Adrenal gland (tissue), 9 donors: ENCODE measurements at regions not wholly inside any gene's neighbourhood (a gene's known extent, or its start where the extent isn't known, plus 50 kb on each side); places are given as distances from the start of the nearest gene placed in this dataset.

Source experiments
- DNase-seq, 7 donors: peaks; one replicate each; pipeline ENCODE4 v3.0.0-alpha.2; 2019 to 2020
- H3K27ac ChIP-seq, 5 donors: fragments of 200-600 bp; sonication (generic) in 4 of 5; 1 replicate in 3 of 5; 2 replicates in 2 of 5; pipeline versions ENCODE4 v1.5.1 to v1.8.0; 2016 to 2020; ENCODE audit warnings: mild to moderate bottlenecking in 1 of 5
- H3K27me3 ChIP-seq: fragments of 200-600 bp; 2 replicates; pipeline ENCODE4 v1.8.0; 2021
- H3K36me3 ChIP-seq, 2 donors: fragments of 200-600 bp; replicated peaks in 1 of 2; 1 replicate in 1 of 2; 2 replicates in 1 of 2; pipeline versions ENCODE4 v1.5.1 to v1.8.0; 2018 to 2022
- H3K4me1 ChIP-seq, 2 donors: fragments of 200-600 bp; replicated peaks in 1 of 2; 1 replicate in 1 of 2; 2 replicates in 1 of 2; pipeline versions ENCODE4 v1.5.1 to v1.8.0; 2018 to 2021
- H3K4me3 ChIP-seq, 4 donors: fragments of 200-600 bp; sonication (generic) in 3 of 4; one replicate each; pipeline ENCODE4 v1.5.1; 2016 to 2018
- H3K9me3 ChIP-seq, 3 donors: fragments of 200-600 bp; sonication (generic) in 1 of 3; replicated peaks in 1 of 3; 1 replicate in 2 of 3; 2 replicates in 1 of 3; pipeline versions ENCODE4 v1.5.1 to v1.8.0; 2016 to 2021
- POLR2A ChIP-seq, 2 donors: fragments of 450-650 bp; IDR thresholded peaks; one replicate each; pipeline ENCODE4 v1.6.1; 2017; ENCODE audit warnings: antibody characterized with exemption in 2 of 2, mild to moderate bottlenecking in 2 of 2, moderate library complexity in 1 of 2
- WGBS, 4 donors: extraction: QIAGEN DNeasy Blood & Tissue Kit in 2 of 4; methylation state at CpG; one replicate each; pipeline versions ENCODE4 v1.1.5 to v1.1.7; 2013 to 2017; 5-methylcytosine and 5-hydroxymethylcytosine counted together
- intact Hi-C, 2 donors: fragments of 100-400 bp; cut with DNase I; formaldehyde crosslinking; loops; one replicate each; pipeline versions ENCODE4 v1.14.1 to v1.15.0; 2022 to 2023
- TF ChIP-seq, protein P1 (sequence below), 6 experiments: fragments of 450-650 bp in 4 of 6; fragments of 200-600 bp in 2 of 6; sonication (generic) in 1 of 6; IDR thresholded peaks; 1 replicate in 5 of 6; 2 replicates in 1 of 6; pipeline versions ENCODE4 v1.5.1 to v1.8.0; 2016 to 2021; ENCODE audit warnings: antibody characterized with exemption in 6 of 6, mild to moderate bottlenecking in 2 of 6, moderate library complexity in 1 of 6
- donor health status: healthy with polysubstance abuse.
- donor health status: Bipolar disorder and iron deficiency.
- donor health status: DM: yes; HTN: yes; CAD: no.
- donor health status: DM: no; HTN: no; CAD: no.
- donor health status: DM: no; HTN: no; CAD: no.

DNA sequence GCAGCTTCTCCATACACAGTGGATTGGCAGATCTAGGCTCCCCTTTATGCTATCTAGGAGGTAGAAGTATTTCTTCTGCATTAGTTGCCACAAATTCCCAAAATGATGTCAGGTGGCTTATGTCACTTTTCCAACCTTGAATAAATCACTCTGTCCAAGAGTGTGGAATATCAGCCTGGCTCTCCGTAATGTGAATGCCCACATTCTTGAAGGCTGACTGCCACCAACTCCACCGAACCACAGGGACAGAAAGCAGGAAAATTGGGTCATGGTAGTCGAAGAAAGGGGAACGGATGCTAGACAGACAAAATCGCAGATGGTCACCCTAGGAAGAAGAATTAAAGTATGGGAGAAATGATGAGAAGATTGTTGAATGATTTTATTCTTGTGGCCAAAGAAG lies 624.9 kb upstream of the CDH2 start:
- Histone ChIP-seq H3K4me3 (no peak overlapping the region), H3K4me1 (no peaks in the 10 kb centered on the region), H3K27ac (no peak overlapping the region), H3K9me3 (no peaks in the 10 kb centered on the region), H3K36me3 (no peaks in the 10 kb centered on the region), H3K27me3 (no peaks in the 10 kb centered on the region)
- WGBS, 4 donors: 80 to 86% (median 80%) methylated on average over 5 of the region's 5 CpGs
- TF ChIP-seq POLR2A (IDR thresholded peaks at IDR 0.05): no peak
- TF ChIP-seq, protein P1, sequence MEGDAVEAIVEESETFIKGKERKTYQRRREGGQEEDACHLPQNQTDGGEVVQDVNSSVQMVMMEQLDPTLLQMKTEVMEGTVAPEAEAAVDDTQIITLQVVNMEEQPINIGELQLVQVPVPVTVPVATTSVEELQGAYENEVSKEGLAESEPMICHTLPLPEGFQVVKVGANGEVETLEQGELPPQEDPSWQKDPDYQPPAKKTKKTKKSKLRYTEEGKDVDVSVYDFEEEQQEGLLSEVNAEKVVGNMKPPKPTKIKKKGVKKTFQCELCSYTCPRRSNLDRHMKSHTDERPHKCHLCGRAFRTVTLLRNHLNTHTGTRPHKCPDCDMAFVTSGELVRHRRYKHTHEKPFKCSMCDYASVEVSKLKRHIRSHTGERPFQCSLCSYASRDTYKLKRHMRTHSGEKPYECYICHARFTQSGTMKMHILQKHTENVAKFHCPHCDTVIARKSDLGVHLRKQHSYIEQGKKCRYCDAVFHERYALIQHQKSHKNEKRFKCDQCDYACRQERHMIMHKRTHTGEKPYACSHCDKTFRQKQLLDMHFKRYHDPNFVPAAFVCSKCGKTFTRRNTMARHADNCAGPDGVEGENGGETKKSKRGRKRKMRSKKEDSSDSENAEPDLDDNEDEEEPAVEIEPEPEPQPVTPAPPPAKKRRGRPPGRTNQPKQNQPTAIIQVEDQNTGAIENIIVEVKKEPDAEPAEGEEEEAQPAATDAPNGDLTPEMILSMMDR (IDR thresholded peaks at IDR 0.05): no peak
- no peak for DNase-seq
- intact Hi-C loops: no loop called here

- Histone ChIP-seq H3K36me3 (no peaks in the 10 kb centered on the region), H3K4me1 (no peaks in the 10 kb centered on the region), H3K9me3 (no peaks in the 10 kb centered on the region), H3K27me3 (no peaks in the 10 kb centered on the region), H3K27ac (no peak overlapping the region), H3K4me3 (no peak overlapping the region)
- 50 to 60% (median 54%) methylated on average over 5 of the region's 5 CpGs for WGBS, 4 donors
- no peak for DNase-seq
- TF ChIP-seq, protein P1 (IDR thresholded peaks at IDR 0.05): no peak
- TF ChIP-seq POLR2A (IDR thresholded peaks at IDR 0.05): no peak
- intact Hi-C loops: no loop called here
These were observed 617.7 kb upstream of the CDH2 start for GRCh38 chr18:28794459-28795245.

DNA sequence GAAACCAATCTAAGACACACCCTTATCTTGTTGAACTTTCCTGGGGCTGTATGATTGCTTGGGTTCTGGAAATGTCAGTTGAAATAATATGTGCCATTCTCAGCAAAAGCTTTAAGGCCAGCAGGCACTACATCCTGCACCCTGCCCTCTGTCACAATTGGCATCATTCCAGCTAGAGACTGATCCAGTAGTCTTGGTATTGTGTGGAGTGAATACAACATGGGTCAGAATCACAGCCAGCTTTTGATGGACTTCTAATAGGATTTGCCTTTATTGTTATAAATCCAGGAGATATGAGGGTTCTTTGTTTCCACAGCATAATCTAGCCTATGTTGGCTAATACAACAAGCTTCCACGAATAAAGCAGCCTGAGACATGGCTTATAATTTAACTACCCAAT lies 617.0 kb upstream of the CDH2 start:
- no peaks in the 10 kb centered on the region for H3K27me3 ChIP-seq
- H3K4me1 ChIP-seq: no peaks in the 10 kb centered on the region
- no peak overlapping the region for H3K27ac ChIP-seq
- no peak for TF ChIP-seq POLR2A (IDR thresholded peaks at IDR 0.05)
- TF ChIP-seq, protein P1 (IDR thresholded peaks at IDR 0.05): no peak
- intact Hi-C loops: no loop called here
- no peak for DNase-seq
- no peaks in the 10 kb centered on the region for H3K36me3 ChIP-seq
- H3K4me3 ChIP-seq: no peak overlapping the region
- WGBS, 4 donors: 59 to 80% (median 75%) methylated on average over 1 of the region's 1 CpG
- no peaks in the 10 kb centered on the region for H3K9me3 ChIP-seq

- intact Hi-C loops: no loop called here
- TF ChIP-seq, protein P1 (IDR thresholded peaks at IDR 0.05): no peak
- TF ChIP-seq POLR2A (IDR thresholded peaks at IDR 0.05): no peak
- no peak for DNase-seq
- H3K9me3 ChIP-seq: no peaks in the 10 kb centered on the region
- no peaks in the 10 kb centered on the region for H3K4me1 ChIP-seq
- H3K36me3 ChIP-seq: no peaks in the 10 kb centered on the region
- no peaks in the 10 kb centered on the region for H3K27me3 ChIP-seq
- 62 to 79% (median 72%) methylated on average over 4 of the region's 4 CpGs for WGBS, 4 donors
- no peak overlapping the region for H3K27ac ChIP-seq
- no peak overlapping the region for H3K4me3 ChIP-seq
These were observed 615.6 kb upstream of the CDH2 start for GRCh38 chr18:28792404-28793086.
